Chondrocyte (in vitro differentiated cells): ENCODE measurements at regions not wholly inside any gene's neighbourhood (a gene's known extent, or its start where the extent isn't known, plus 50 kb on each side); places are given as distances from the start of the nearest gene placed in this dataset.

Experiments
- DNase-seq: peaks from one replicate; pipeline ENCODE4 v3.0.0; 2021; ENCODE audit warnings: mixed read lengths, low spot score
- H3K27ac Mint-ChIP-seq: one replicate; pipeline ENCODE4 v1.8.0; 2021; ENCODE audit warnings: mild to moderate bottlenecking, moderate library complexity, mixed read lengths; ENCODE audit not compliant: unreplicated experiment
- H3K27me3 Mint-ChIP-seq: 2 replicates; pipeline ENCODE4 v1.8.0; 2021; ENCODE audit warnings: low read depth, mixed read lengths
- H3K36me3 Mint-ChIP-seq: 2 replicates; pipeline ENCODE4 v1.8.0; 2021; ENCODE audit warnings: low read depth, mixed read lengths
- H3K4me1 Mint-ChIP-seq: 2 replicates; pipeline ENCODE4 v1.8.0; 2021; ENCODE audit warnings: low read depth, mild to moderate bottlenecking, mixed read lengths
- H3K4me3 Mint-ChIP-seq: one replicate; pipeline ENCODE4 v1.8.0; 2021; ENCODE audit warnings: mild to moderate bottlenecking, moderate library complexity, mixed read lengths; ENCODE audit not compliant: unreplicated experiment
- H3K9me3 Mint-ChIP-seq: 2 replicates; pipeline ENCODE4 v1.8.0; 2021; ENCODE audit warnings: low read depth, mixed read lengths
- CTCF ChIP-seq: fragments of 200-600 bp; sonication (generic); IDR thresholded peaks from 2 replicates; pipeline ENCODE4 v1.5.0; 2021; ENCODE audit warnings: antibody characterized with exemption, mild to moderate bottlenecking, moderate library complexity

- no peak for DNase-seq
- Mint-ChIP-seq H3K4me1 (no peaks in the 10 kb centered on the region), H3K36me3 (no peaks in the 10 kb centered on the region), H3K27me3 (peaks cover 3% of the 10 kb centered on the region), H3K9me3 (peaks cover 6% of the 10 kb centered on the region), H3K4me3 (no peak overlapping the region), H3K27ac (no peak overlapping the region)
- no peak for TF ChIP-seq CTCF
These were observed 540.3 kb upstream of the MGMT start for GRCh38 chr10:128926711-128927110.

- DNase-seq: no peak
- Mint-ChIP-seq H3K36me3 (no peaks in the 10 kb centered on the region), H3K27me3 (peaks cover 3% of the 10 kb centered on the region), H3K27ac (no peak overlapping the region), H3K4me3 (no peak overlapping the region), H3K4me1 (no peaks in the 10 kb centered on the region), H3K9me3 (peaks cover 6% of the 10 kb centered on the region)
- no peak for TF ChIP-seq CTCF
These were observed 539.4 kb upstream of the MGMT start for GRCh38 chr10:128927497-128928161.

- Mint-ChIP-seq H3K27ac (no peak overlapping the region), H3K36me3 (no peaks in the 10 kb centered on the region), H3K4me3 (no peak overlapping the region), H3K4me1 (no peaks in the 10 kb centered on the region), H3K27me3 (peaks cover 3% of the 10 kb centered on the region), H3K9me3 (peaks cover 6% of the 10 kb centered on the region)
- no peak for DNase-seq
- no peak for TF ChIP-seq CTCF
These were observed 538.7 kb upstream of the MGMT start for GRCh38 chr10:128928231-128928836.

GRCh38 chr10:128929131-128929530 is 537.9 kb upstream of the MGMT start:
- H3K9me3 Mint-ChIP-seq: peaks cover 3% of the 10 kb centered on the region
- no peaks in the 10 kb centered on the region for H3K4me1 Mint-ChIP-seq
- no peaks in the 10 kb centered on the region for H3K36me3 Mint-ChIP-seq
- no peak overlapping the region for H3K4me3 Mint-ChIP-seq
- no peaks in the 10 kb centered on the region for H3K27me3 Mint-ChIP-seq
- no peak for TF ChIP-seq CTCF
- no peak for DNase-seq
- H3K27ac Mint-ChIP-seq: no peak overlapping the region

- no peak overlapping the region for H3K4me3 Mint-ChIP-seq
- no peaks in the 10 kb centered on the region for H3K27me3 Mint-ChIP-seq
- no peaks in the 10 kb centered on the region for H3K36me3 Mint-ChIP-seq
- TF ChIP-seq CTCF: no peak
- DNase-seq: no peak
- H3K4me1 Mint-ChIP-seq: no peaks in the 10 kb centered on the region
- no peak overlapping the region for H3K27ac Mint-ChIP-seq
- H3K9me3 Mint-ChIP-seq: peaks cover 3% of the 10 kb centered on the region
These were observed 537.3 kb upstream of the MGMT start for GRCh38 chr10:128929767-128930166.
